HepG2 (cell line): ENCODE measurements at regions not wholly inside any gene's neighbourhood (a gene's known extent, or its start where the extent isn't known, plus 50 kb on each side); places are given as distances from the start of the nearest gene placed in this dataset.

Source experiments
- ATAC-seq: fragments of 200-7000 bp; cut with Tn5 transposase; 3 replicates; pipeline ENCODE4 v1.9.1; 2020; ENCODE audit warnings: mild to moderate bottlenecking, moderate library complexity
- BruUV-seq: library from RNA; stranded (reverse); fragments of 400-500 nt; replicated peaks from 2 replicates; lab custom pipeline; 2021; lab: Mats Ljungman, UMichigan
- CTCF ChIA-PET: fragments of 300-600 bp; formaldehyde crosslinking; extraction: SDS; loops from one replicate; lab custom pipeline; 2021; ENCODE audit warnings: low total read pairs, inconsistent platforms, low intra/inter-chr PET ratio; lab: Yijun Ruan, JAX
- POLR2A ChIA-PET: fragments of 350-600 bp; sonication (Branson Sonifier 250); formaldehyde crosslinking; loops from one replicate; lab custom pipeline; 2020; ENCODE audit warnings: antibody characterized with exemption, inconsistent platforms; lab: Yijun Ruan, JAX
- DNase-seq: peaks from one replicate; pipeline ENCODE4 v3.0.0-alpha.2; 2015; ENCODE audit warnings: low spot score
- FAIRE-seq: peaks from 3 replicates; lab custom pipeline; 2011; peaks lifted over from hg19 to GRCh38; lab: Jason Lieb, UNC
- H2AFZ ChIP-seq: one replicate; pipeline ENCODE4 v1.6.1; 2011; ENCODE audit warnings: low read length, inconsistent platforms
- H3K27ac ChIP-seq: fragments of 300-600 bp; 3 replicates; pipeline ENCODE4 v1.8.0; 2011; ENCODE audit warnings: mixed run types, mild to moderate bottlenecking, mixed read lengths, low read length, inconsistent platforms; ENCODE audit not compliant: insufficient read depth; ENCODE audit errors: extremely low read length
- H3K27me3 ChIP-seq, 2 experiments: fragments of 200-600 bp in 1 of 2; 2 replicates in 1 of 2; 3 replicates in 1 of 2; pipeline versions ENCODE4 v1.6.0 to v1.8.0; 2011; ENCODE audit warnings: low read length in 2 of 2, mild to moderate bottlenecking in 2 of 2, moderate library complexity in 2 of 2, inconsistent platforms in 1 of 2; ENCODE audit not compliant: insufficient read depth in 2 of 2, control insufficient read depth in 1 of 2
- H3K36me3 ChIP-seq, 2 experiments: fragments of 200-600 bp in 1 of 2; replicated peaks in 1 of 2; 2 replicates in 1 of 2; 3 replicates in 1 of 2; pipeline versions ENCODE4 v1.5.1 to v1.8.0; 2011; ENCODE audit warnings: low read length in 2 of 2, inconsistent platforms in 1 of 2; ENCODE audit not compliant: insufficient read depth in 2 of 2, control insufficient read depth in 1 of 2
- H3K4me1 ChIP-seq: 2 replicates; pipeline ENCODE4 v1.5.1; 2012; ENCODE audit warnings: low read length, inconsistent platforms; ENCODE audit not compliant: insufficient read depth
- H3K4me2 ChIP-seq: 2 replicates; pipeline ENCODE4 v1.6.0; 2011; ENCODE audit warnings: low read depth, low read length, inconsistent platforms
- H3K4me3 ChIP-seq, 3 experiments: fragments of 200-600 bp in 1 of 3; sonication (generic), shearing (Covaris generic) in 1 of 3; replicated peaks in 1 of 3; 2 replicates each; pipeline ENCODE4 v1.5.1; 2011 to 2016; ENCODE audit warnings: low read length in 3 of 3, inconsistent platforms in 2 of 3, low read depth in 2 of 3, mild to moderate bottlenecking in 2 of 3, control low read depth in 1 of 3, mixed read lengths in 1 of 3; ENCODE audit not compliant: insufficient read depth in 1 of 3
- H3K79me2 ChIP-seq: one replicate; pipeline ENCODE4 v1.6.1; 2011; ENCODE audit warnings: low read length, inconsistent platforms; ENCODE audit not compliant: insufficient read depth
- H3K9ac ChIP-seq: 2 replicates; pipeline ENCODE4 v1.6.0; 2011; ENCODE audit warnings: mild to moderate bottlenecking, low read depth, low read length, inconsistent platforms; ENCODE audit not compliant: insufficient read depth
- H3K9me3 ChIP-seq: 2 replicates; pipeline ENCODE4 v1.5.1; 2012; ENCODE audit warnings: mild to moderate bottlenecking, low read length
- H4K20me1 ChIP-seq: 2 replicates; pipeline ENCODE4 v1.6.0; 2011; ENCODE audit warnings: inconsistent platforms, mild to moderate bottlenecking, low read length, moderate library complexity; ENCODE audit not compliant: insufficient read depth
- ATF1 ChIP-seq: IDR thresholded peaks from 2 replicates; pipeline ENCODE4 v1.6.1; 2016; ENCODE audit warnings: mild to moderate bottlenecking, control low read depth
- DPF2 ChIP-seq: sonication (generic); formaldehyde crosslinking; IDR thresholded peaks from 2 replicates; pipeline ENCODE4 v1.4.0; 2020; ENCODE audit warnings: mild to moderate bottlenecking, low read depth, missing genetic modification reagents, borderline replicate concordance
- GPN1 ChIP-seq: sonication (generic); formaldehyde crosslinking; IDR thresholded peaks from 2 replicates; pipeline ENCODE4 v1.5.1; 2020; ENCODE audit warnings: missing genetic modification reagents, borderline replicate concordance
- HOMEZ ChIP-seq: IDR thresholded peaks from 2 replicates; pipeline ENCODE4 v1.6.1; 2016; ENCODE audit warnings: low read depth
- PAF1 ChIP-seq: IDR thresholded peaks from 2 replicates; pipeline ENCODE4 v1.6.1; 2016; ENCODE audit warnings: missing genetic modification reagents, missing compliant biosample characterization
- PRDM15 ChIP-seq: sonication (generic); formaldehyde crosslinking; IDR thresholded peaks from 2 replicates; pipeline ENCODE4 v1.4.0; 2020; ENCODE audit warnings: missing genetic modification reagents
- SYNCRIP ChIP-seq: fragments of 200-400 bp; formaldehyde crosslinking; IDR thresholded peaks from 2 replicates; pipeline ENCODE4 v1.6.1; 2018; ENCODE audit warnings: mild to moderate bottlenecking, low read depth, low read length; ENCODE audit not compliant: insufficient read depth
- TEAD2 ChIP-seq: sonication (generic); formaldehyde crosslinking; IDR thresholded peaks from 2 replicates; pipeline ENCODE4 v1.9.0; 2021; ENCODE audit warnings: missing genetic modification reagents
- ZFP36 ChIP-seq: fragments of 150-350 bp; IDR thresholded peaks from 2 replicates; pipeline ENCODE4 v1.6.1; 2018; ENCODE audit warnings: borderline replicate concordance, low read length, low read depth; ENCODE audit not compliant: partially characterized antibody
- ZNF142 ChIP-seq: sonication (generic); formaldehyde crosslinking; IDR thresholded peaks from 2 replicates; pipeline ENCODE4 v1.4.0; 2020; ENCODE audit warnings: missing genetic modification reagents
- ZNF24 ChIP-seq: fragments of 450-650 bp; IDR thresholded peaks from 2 replicates; pipeline ENCODE4 v1.6.1; 2017; ENCODE audit warnings: antibody characterized with exemption, mild to moderate bottlenecking
- ZNF326 ChIP-seq: sonication (generic); formaldehyde crosslinking; IDR thresholded peaks from 2 replicates; pipeline ENCODE4 v1.4.0; 2020; ENCODE audit warnings: missing genetic modification reagents, borderline replicate concordance
- ZSCAN31 ChIP-seq: sonication (generic); formaldehyde crosslinking; IDR thresholded peaks from 2 replicates; pipeline ENCODE4 v1.5.0; 2020; ENCODE audit warnings: low read depth, mild to moderate bottlenecking, missing genetic modification reagents
- WGBS: methylation state at CpG from one replicate; pipeline ENCODE4 v1.1.6; 2017; ENCODE audit warnings: low lambda C conversion rate; 5-methylcytosine and 5-hydroxymethylcytosine counted together
- in situ Hi-C: cut with HindIII; loops from 2 replicates; pipeline ENCODE4 v1.10.0; 2017; ENCODE audit warnings: low pct_unique_long_range_greater_than_20kb; ENCODE audit not compliant: extremely low pct_ligation_motif_present
- intact Hi-C: fragments of 100-400 bp; cut with micrococcal nuclease; formaldehyde crosslinking; loops from one replicate; pipeline ENCODE4 v1.10.0; 2022; ENCODE audit not compliant: unreplicated experiment
- TF ChIP-seq, protein P1 (sequence below): sonication (generic); formaldehyde crosslinking; IDR thresholded peaks from 2 replicates; pipeline ENCODE4 v1.4.0; 2020; ENCODE audit warnings: mild to moderate bottlenecking, missing genetic modification reagents

- no peaks in the 10 kb centered on the region for H3K9me3 ChIP-seq
- no peak overlapping the region for H2AFZ ChIP-seq
- H3K79me2 ChIP-seq: no peaks in the 10 kb centered on the region
- H3K27ac ChIP-seq: no peak overlapping the region
- FAIRE-seq (no peak), DNase-seq (no peak), ATAC-seq (no peak)
- 0% methylated on average over 1 of the region's 1 CpG for WGBS
- H4K20me1 ChIP-seq: no peaks in the 10 kb centered on the region
- intact Hi-C loops: no loop called here
- H3K4me1 ChIP-seq: no peaks in the 10 kb centered on the region
- H3K4me2 ChIP-seq: no peak overlapping the region
- ChIA-PET POLR2A (no interaction called here), CTCF (no interaction called here)
- no peak overlapping the region for H3K9ac ChIP-seq
- in situ Hi-C loops: no loop called here
- BruUV-seq: no TSS peak
- no peaks in the 10 kb centered on the region for H3K27me3 ChIP-seq
- no peak overlapping the region for H3K4me3 ChIP-seq
- H3K36me3 ChIP-seq: no peaks in the 10 kb centered on the region
- TF ChIP-seq ZFP36 (no peak), DPF2 (CRISPR knock-in tag) (no peak), TEAD2 (CRISPR knock-in tag) (no peak), PRDM15 (no peak), PAF1 (no peak), SYNCRIP (no peak), ZNF142 (CRISPR knock-in tag) (no peak), ZSCAN31 (CRISPR knock-in tag) (no peak), HOMEZ (CRISPR knock-in tag) (no peak), GPN1 (CRISPR knock-in tag) (no peak), ATF1 (CRISPR knock-in tag) (no peak), ZNF24 (no peak), ZNF326 (no peak)
- TF ChIP-seq, protein P1, sequence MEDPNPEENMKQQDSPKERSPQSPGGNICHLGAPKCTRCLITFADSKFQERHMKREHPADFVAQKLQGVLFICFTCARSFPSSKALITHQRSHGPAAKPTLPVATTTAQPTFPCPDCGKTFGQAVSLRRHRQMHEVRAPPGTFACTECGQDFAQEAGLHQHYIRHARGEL (CRISPR knock-in tag): no peak
Observed at GRCh38 chr18:56314396-56314795, 324.0 kb downstream of the TXNL1 start.
